Left lung (tissue), 4 donors: ENCODE measurements at regions not wholly inside any gene's neighbourhood (a gene's known extent, or its start where the extent isn't known, plus 50 kb on each side); places are given as distances from the start of the nearest gene placed in this dataset.
A peak's percentile ranks its signal among the peaks of the same experiment; 100 is the strongest.

Source experiments
- ATAC-seq: fragments of 200-7000 bp; cut with Tn5 transposase; one replicate; pipeline ENCODE4 v1.9.1; 2020; ENCODE audit warnings: moderate library complexity
- DNase-seq, 4 donors: peaks; one replicate each; pipeline ENCODE4 v3.0.0-alpha.2; 2013 to 2020
- H3K27ac ChIP-seq, 2 donors: fragments of 200-600 bp; sonication (generic) in 1 of 2; one replicate each; pipeline versions ENCODE4 v1.5.0 to v1.8.0; 2020 to 2021
- H3K27me3 ChIP-seq, 2 donors: fragments of 200-600 bp; sonication (generic) in 1 of 2; one replicate each; pipeline versions ENCODE4 v1.5.0 to v1.8.0; 2020 to 2021
- H3K36me3 ChIP-seq, 2 donors: fragments of 200-600 bp; sonication (generic) in 1 of 2; one replicate each; pipeline versions ENCODE4 v1.5.0 to v1.8.0; 2020 to 2021
- H3K4me1 ChIP-seq, 2 donors: fragments of 200-600 bp; one replicate each; pipeline ENCODE4 v1.8.0; 2021
- H3K4me3 ChIP-seq, 2 donors: fragments of 200-600 bp; sonication (generic) in 1 of 2; one replicate each; pipeline versions ENCODE4 v1.5.0 to v1.8.0; 2020 to 2021; ENCODE audit warnings: mild to moderate bottlenecking in 1 of 2
- H3K9me3 ChIP-seq, 2 donors: fragments of 200-600 bp; sonication (generic) in 1 of 2; one replicate each; pipeline versions ENCODE4 v1.5.0 to v1.8.0; 2020 to 2021
- intact Hi-C, 2 donors: fragments of 100-400 bp; cut with DNase I; formaldehyde crosslinking; loops; one replicate each; pipeline versions ENCODE4 v1.11.2 to v1.14.2; 2022
- TF ChIP-seq, protein P1 (sequence below), 2 donors: fragments of 200-600 bp; sonication (generic) in 1 of 2; IDR thresholded peaks; one replicate each; pipeline versions ENCODE4 v1.5.0 to v1.8.0; 2021; ENCODE audit warnings: antibody characterized with exemption in 2 of 2
- donor health status: DM: no; HTN: yes; CAD: no.
- donor health status: DM: no; HTN: no; CAD: no.

DNA sequence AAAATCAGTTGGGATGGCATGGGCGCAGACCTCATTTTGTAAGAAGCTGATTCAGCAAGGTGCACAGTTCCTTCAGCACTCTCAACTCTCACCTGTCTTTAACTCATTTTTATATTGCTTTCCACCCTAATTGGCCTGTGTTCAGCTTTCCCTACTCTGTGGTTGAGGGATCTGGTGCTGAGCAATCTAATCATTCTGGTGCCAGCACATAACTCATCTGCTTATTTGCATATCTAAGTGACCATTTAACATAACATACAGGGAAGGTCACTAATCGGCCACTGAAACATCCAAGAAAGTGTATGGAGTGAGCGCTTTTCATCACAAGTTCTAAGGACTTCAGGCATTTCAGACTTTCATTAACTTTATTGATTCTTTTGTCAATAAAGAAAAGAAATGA, 303.4 kb upstream of the ROPN1 start:
- Histone ChIP-seq H3K4me1 (peaks cover 0 to 5% of the 10 kb centered on the region in 2 donors), H3K36me3 (no peaks in the 10 kb centered on the region), H3K27ac (no peak overlapping the region), H3K27me3 (no peaks in the 10 kb centered on the region), H3K4me3 (no peak overlapping the region), H3K9me3 (no peaks in the 10 kb centered on the region)
- intact Hi-C loops: no loop called here
- DNase-seq (no peak), ATAC-seq (no peak)
- TF ChIP-seq, protein P1, sequence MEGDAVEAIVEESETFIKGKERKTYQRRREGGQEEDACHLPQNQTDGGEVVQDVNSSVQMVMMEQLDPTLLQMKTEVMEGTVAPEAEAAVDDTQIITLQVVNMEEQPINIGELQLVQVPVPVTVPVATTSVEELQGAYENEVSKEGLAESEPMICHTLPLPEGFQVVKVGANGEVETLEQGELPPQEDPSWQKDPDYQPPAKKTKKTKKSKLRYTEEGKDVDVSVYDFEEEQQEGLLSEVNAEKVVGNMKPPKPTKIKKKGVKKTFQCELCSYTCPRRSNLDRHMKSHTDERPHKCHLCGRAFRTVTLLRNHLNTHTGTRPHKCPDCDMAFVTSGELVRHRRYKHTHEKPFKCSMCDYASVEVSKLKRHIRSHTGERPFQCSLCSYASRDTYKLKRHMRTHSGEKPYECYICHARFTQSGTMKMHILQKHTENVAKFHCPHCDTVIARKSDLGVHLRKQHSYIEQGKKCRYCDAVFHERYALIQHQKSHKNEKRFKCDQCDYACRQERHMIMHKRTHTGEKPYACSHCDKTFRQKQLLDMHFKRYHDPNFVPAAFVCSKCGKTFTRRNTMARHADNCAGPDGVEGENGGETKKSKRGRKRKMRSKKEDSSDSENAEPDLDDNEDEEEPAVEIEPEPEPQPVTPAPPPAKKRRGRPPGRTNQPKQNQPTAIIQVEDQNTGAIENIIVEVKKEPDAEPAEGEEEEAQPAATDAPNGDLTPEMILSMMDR (IDR thresholded peaks at IDR 0.05): no peak

DNA sequence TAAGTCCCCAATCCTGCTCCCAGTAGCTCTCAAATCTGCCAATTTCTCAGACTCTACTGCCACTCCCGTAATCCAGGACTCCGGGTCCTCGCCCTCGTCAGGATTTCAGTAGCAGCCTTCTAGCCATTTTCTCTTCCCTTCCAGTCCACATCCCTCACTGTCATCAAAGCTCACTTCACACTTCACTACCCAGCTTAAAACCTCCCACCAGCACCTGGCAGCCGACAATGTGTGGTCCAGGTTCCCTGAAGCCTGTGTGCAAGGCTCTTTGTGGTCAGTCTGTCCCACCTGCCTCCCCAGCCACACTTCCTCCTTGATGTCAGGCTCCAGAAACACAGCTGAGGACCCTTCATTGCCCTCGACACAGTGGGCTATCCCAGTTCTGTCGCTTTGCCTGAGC, 304.5 kb upstream of the ROPN1 start:
- no peak for DNase-seq
- Histone ChIP-seq H3K27me3 (no peaks in the 10 kb centered on the region), H3K4me1 (peaks cover 0 to 5% of the 10 kb centered on the region in 2 donors), H3K4me3 (no peak overlapping the region), H3K9me3 (no peaks in the 10 kb centered on the region), H3K27ac (no peak overlapping the region), H3K36me3 (no peaks in the 10 kb centered on the region)
- intact Hi-C loops: no loop called here
- ATAC-seq: no peak
- TF ChIP-seq, protein P1 (IDR thresholded peaks at IDR 0.05): no peak

DNA sequence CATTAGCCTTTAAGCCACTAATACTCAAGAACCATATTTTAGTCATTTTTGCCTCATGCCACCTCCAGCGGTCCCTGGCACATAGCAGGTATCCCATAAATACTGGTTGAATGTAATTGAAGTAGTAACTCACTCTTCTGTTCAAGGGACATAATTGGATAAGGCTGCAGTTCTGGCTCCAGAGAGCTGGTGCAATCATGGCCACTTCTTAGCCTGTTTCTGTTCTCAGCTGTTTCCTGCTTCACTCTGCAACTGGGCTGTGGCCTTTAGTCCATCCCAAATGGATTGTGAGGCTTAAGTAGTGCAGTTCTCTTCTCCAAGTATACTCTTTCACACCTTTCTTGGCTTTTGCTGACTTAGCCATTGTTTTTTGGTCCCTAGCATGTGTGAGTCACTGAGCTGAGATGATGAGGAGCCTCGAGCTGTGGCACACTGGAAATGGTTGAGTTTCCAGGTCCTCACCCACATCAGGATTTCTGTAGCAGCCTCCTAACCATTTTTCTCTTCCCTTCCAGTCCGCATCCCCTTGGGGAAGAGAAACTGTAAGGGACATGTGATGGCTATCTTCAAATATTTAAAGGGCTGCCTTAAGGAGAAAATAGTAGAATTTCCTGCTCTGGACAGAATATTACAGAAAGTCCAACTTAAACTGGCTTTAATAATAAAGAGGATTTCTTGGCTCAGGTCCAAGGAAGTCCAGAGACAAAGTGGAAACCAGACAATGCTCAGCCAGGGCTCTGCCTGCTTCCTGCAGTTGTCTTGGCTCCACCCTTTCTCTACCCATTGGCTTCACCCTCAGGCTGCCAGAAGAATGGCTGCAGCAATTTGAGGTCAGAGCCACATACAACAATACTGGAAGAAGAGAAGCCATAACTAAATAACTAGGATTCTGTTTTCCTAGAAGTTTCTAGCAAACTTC, 305.4 kb upstream of the ROPN1 start:
- intact Hi-C loops: no loop called here
- Histone ChIP-seq H3K4me3 (no peak overlapping the region), H3K27ac (no peak overlapping the region), H3K9me3 (no peaks in the 10 kb centered on the region), H3K27me3 (no peaks in the 10 kb centered on the region), H3K36me3 (no peaks in the 10 kb centered on the region), H3K4me1 (peaks cover 0 to 5% of the 10 kb centered on the region in 2 donors)
- ATAC-seq: no peak
- peak in 1 of 4 donors; percentile 26 for DNase-seq
- TF ChIP-seq, protein P1 (IDR thresholded peaks at IDR 0.05): no peak

DNA sequence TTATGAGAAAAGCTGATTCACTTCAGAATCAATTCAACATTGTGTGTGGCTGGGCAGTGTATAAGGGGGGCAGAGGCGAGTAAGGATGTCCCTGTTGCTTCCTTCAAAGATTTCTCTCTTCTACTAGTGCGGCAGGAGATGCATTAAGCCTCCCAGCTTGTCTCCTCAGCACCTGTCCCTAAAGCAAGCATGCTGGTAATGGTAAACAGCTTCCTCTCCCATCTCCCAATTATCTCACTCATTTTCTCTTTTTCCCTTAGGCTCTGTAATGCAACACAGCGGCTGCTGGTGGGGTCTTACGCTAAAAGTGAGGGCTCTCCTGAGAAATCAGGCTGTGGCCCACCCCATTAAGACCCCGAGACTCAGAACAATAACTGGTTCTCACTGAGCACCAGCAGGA, 306.4 kb upstream of the ROPN1 start:
- TF ChIP-seq, protein P1 (IDR thresholded peaks at IDR 0.05): no peak
- no peak overlapping the region for H3K4me3 ChIP-seq
- H3K36me3 ChIP-seq: no peaks in the 10 kb centered on the region
- intact Hi-C loops: no loop called here
- ATAC-seq: no peak
- DNase-seq: no peak
- H3K9me3 ChIP-seq: no peaks in the 10 kb centered on the region
- H3K27ac ChIP-seq: no peak overlapping the region
- no peaks in the 10 kb centered on the region for H3K27me3 ChIP-seq
- H3K4me1 ChIP-seq: peaks cover 0 to 5% of the 10 kb centered on the region in 2 donors

DNA sequence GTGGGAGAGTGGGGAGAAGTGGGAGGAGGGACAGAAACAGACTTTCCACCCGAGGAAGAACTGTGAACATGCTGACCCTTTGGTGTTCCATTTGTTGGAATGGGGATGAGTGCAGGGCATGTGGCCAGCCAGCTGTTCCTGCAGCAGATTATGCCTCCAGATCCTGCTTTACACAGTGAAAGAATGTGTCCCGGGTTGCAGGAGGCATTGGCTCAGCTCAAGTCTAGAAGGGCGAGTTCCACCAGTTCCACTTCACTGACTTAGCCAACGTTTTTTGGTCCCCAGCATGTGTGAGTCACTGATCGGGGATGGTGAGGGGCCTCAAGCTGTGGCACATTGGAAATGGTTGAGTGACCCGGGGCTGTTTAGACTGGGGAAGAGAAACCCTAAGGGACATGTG, 307.0 kb upstream of the ROPN1 start:
- ATAC-seq: no peak

More for the DNA sequence above, 307.0 kb upstream of the ROPN1 start:
- intact Hi-C loops: no loop called here
- H3K4me3 ChIP-seq: no peak overlapping the region
- H3K27me3 ChIP-seq: no peaks in the 10 kb centered on the region
- TF ChIP-seq, protein P1 (IDR thresholded peaks at IDR 0.05): no peak
- H3K36me3 ChIP-seq: no peaks in the 10 kb centered on the region
- peaks cover 0 to 5% of the 10 kb centered on the region in 2 donors for H3K4me1 ChIP-seq
- no peaks in the 10 kb centered on the region for H3K9me3 ChIP-seq
- peak in 1 of 4 donors; percentile 40 for DNase-seq
- no peak overlapping the region for H3K27ac ChIP-seq
